Small intestine (tissue), 7 donors: ENCODE measurements at regions not wholly inside any gene's neighbourhood (a gene's known extent, or its start where the extent isn't known, plus 50 kb on each side); places are given as distances from the start of the nearest gene placed in this dataset.

Source experiments
- DNase-seq, 2 donors: peaks; one replicate each; pipeline versions ENCODE4 v3.0.0 to v3.0.0-alpha.2; 2013
- FAIRE-seq: peaks from 2 replicates; lab custom pipeline; 2012; peaks lifted over from hg19 to GRCh38; lab: Jason Lieb, UNC
- H3K27ac ChIP-seq, 3 donors: one replicate each; pipeline ENCODE4 v1.5.1; 2013; ENCODE audit warnings: low read length in 2 of 3, mild to moderate bottlenecking in 2 of 3, control low read depth in 1 of 3, inconsistent platforms in 1 of 3, low read depth in 1 of 3, moderate library complexity in 1 of 3
- H3K27me3 ChIP-seq, 3 donors: one replicate each; pipeline ENCODE4 v1.6.1; 2013; ENCODE audit warnings: low read length in 3 of 3, inconsistent platforms in 1 of 3; ENCODE audit not compliant: control insufficient read depth in 3 of 3, insufficient read depth in 3 of 3
- H3K36me3 ChIP-seq, 3 donors: one replicate each; pipeline ENCODE4 v1.6.1; 2013; ENCODE audit warnings: low read length in 3 of 3, inconsistent platforms in 1 of 3, low read depth in 1 of 3, mild to moderate bottlenecking in 1 of 3, moderate library complexity in 1 of 3; ENCODE audit not compliant: control insufficient read depth in 3 of 3, insufficient read depth in 2 of 3
- H3K4me1 ChIP-seq, 3 donors: one replicate each; pipeline ENCODE4 v1.6.1; 2013; ENCODE audit warnings: low read length in 2 of 3, inconsistent platforms in 1 of 3, low read depth in 1 of 3, mild to moderate bottlenecking in 1 of 3, moderate library complexity in 1 of 3; ENCODE audit not compliant: control insufficient read depth in 3 of 3, insufficient read depth in 2 of 3
- H3K4me3 ChIP-seq, 3 donors: one replicate each; pipeline ENCODE4 v1.5.1; 2013; ENCODE audit warnings: low read length in 3 of 3, control low read depth in 1 of 3, inconsistent platforms in 1 of 3, low read depth in 1 of 3, mild to moderate bottlenecking in 1 of 3, moderate library complexity in 1 of 3
- H3K9me3 ChIP-seq, 2 donors: one replicate each; pipeline ENCODE4 v1.6.1; 2013; ENCODE audit warnings: low read depth in 1 of 2, low read length in 1 of 2; ENCODE audit not compliant: control insufficient read depth in 2 of 2, insufficient read depth in 1 of 2
- WGBS, 3 donors: extraction: QIAGEN DNeasy Blood & Tissue Kit; methylation state at CpG; one replicate each; pipeline ENCODE4 v1.1.7; 2013; 5-methylcytosine and 5-hydroxymethylcytosine counted together
- donor health status: healthy with polysubstance abuse.
- donor health status: control.
- donor health status: control.
- donor health status: Bipolar disorder and iron deficiency.
- donor health status: healthy.

GRCh38 chr7:8382004-8382730 is 51.2 kb upstream of the NXPH1 start:
- DNase-seq (no peak), FAIRE-seq (no peak)
- peaks cover 0 to 2% (median 0%) of the 10 kb centered on the region in 3 donors for H3K27me3 ChIP-seq
- 72 to 86% (median 85%) methylated on average over 4 of the region's 4 CpGs for WGBS, 3 donors
- H3K4me1 ChIP-seq, result no peaks in the 10 kb centered on the region
- H3K36me3 ChIP-seq, result no peaks in the 10 kb centered on the region
- H3K9me3 ChIP-seq, result no peaks in the 10 kb centered on the region
- no peak overlapping the region for H3K27ac ChIP-seq
- H3K4me3 ChIP-seq, result no peak overlapping the region
